Embryonic facial prominence (tissue), 1 donor: ENCODE measurements at regions not wholly inside any gene's neighbourhood (a gene's known extent, or its start where the extent isn't known, plus 50 kb on each side); places are given as distances from the start of the nearest gene placed in this dataset.

Experiments used
- DNase-seq: peaks from one replicate; pipeline ENCODE4 v3.0.0-alpha.2; 2016; ENCODE audit errors: extremely low spot score

GRCh38 chr2:8281950-8282857, 399.7 kb upstream of the ID2 start:
- no peak for DNase-seq

- no peak for DNase-seq
These were observed 399.0 kb upstream of the ID2 start for GRCh38 chr2:8282858-8283252.

- DNase-seq, result no peak
These were observed 396.8 kb upstream of the ID2 start for GRCh38 chr2:8285081-8285480.

DNA sequence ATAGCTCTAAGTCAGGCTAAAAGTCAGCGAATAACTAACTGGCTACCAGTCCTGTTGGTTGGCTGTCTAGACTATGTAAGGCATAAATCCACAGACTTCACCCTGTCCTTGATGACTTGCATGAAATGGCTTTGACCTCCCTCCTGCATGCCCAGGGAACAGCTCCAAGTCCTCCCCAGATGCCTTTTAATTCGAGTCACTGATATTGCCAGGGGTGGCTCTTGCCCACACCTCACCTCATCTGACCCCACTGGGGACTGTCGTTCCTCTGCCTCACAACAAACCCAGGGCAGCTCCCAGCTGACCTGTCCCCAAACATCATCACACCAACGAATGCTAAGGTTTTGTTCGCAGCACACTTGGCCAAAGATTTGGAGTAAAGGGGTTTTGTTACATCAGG, 396.0 kb upstream of the ID2 start:
- no peak for DNase-seq

DNA sequence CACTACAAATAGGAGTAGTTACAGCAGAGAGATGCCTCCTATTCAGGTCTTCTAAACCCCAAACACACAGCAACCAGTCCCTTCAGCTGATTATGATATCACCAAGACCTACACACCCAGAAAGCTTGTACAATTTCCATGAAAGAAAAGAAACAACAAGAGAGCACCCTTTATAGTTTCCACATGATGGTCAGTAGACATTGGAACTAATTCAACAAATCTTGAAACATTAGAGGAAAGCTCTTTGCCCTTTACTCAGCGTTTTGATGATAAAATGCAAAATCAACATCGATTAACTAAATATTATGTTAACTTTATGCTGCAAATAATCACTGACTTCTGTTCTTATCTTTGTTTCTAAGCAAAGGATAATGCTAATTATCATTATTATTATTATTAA, 393.6 kb upstream of the ID2 start:
- DNase-seq, result no peak

DNA sequence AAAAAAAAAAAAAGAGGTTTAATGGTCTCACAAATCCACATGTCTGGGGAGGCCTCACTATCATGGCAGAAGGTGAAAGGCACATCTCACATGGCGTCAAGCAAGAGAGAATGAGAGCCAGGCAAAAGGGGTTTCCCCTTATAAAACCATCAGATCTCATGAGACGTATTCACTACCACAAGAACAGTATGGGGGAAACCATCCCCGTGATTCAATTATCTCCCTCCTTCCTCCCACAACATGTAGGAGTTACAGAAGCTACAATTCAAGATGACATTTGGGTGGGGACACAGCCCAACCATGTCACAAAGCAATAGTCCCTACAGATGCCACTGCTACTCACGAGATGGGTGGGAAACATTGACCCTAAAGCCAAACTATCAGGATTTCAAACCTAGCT, 392.7 kb upstream of the ID2 start:
- DNase-seq, result no peak

DNA sequence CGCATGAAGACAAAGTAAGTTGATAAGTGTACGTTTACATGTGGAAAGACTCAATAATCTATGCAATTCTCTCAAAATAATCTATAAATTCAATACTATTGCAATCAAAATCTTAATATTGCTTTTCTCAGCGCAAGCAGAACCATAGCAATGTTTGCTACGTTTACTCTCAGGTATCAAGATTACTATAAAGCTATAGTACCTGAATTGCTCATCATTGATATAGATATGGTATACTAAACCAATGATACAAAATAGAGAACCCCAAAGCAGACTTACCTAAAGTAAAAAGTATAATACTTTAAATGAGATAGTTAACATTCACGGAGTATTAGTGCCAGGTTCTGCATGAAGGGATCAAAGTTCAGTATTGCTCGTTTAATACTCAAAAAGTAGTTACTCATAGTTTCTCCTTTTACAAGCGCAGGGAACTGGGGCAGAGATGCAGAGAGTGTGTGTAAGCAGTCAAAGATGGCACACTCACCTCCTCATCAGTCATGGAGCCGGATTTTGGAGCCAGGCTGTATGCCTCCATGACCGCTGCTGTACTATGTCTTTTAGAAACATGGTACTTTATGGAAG, 391.0 kb upstream of the ID2 start:
- no peak for DNase-seq

- no peak for DNase-seq
These were observed 385.6 kb upstream of the ID2 start for GRCh38 chr2:8296306-8296705.

DNA sequence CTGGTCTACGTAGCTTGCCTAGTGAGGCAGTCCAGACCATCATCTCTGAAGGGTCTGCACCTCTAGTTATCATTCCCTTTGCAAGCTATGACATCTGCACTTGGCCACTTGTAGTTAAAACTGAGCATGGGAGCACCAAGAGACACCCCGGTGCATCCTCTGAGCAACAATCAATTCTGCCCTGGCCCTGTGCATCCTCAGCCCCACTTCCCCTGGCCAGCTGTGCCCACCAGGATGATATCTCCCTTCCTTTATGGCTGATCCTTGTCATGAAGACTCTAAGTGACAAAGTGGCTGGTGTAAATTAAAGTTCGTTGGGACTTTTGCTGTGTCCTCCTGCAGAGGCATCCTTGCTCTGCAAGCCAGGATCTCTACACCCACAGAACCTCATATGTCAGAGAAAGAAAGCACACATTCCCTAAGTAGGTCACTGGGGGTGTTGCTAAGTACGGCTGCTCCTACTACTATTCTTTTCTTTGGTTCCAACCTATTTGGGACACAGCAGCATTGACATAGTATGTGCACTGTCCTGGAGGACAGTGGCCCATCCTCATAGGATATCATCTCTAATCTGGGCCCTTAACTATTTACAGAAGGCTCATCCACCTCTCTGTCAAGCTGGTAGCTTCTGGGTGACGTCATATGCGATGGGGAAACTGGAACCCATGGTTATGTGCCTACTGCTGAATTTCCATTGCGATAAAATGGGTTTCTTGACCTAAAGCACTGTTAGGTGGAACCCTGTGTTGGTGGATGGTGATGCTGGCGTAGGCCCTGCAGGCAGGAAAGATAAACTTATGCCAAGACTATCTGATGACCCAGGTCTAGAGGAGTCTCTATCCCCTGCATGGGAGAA, 384.3 kb upstream of the ID2 start:
- DNase-seq, result no peak

DNA sequence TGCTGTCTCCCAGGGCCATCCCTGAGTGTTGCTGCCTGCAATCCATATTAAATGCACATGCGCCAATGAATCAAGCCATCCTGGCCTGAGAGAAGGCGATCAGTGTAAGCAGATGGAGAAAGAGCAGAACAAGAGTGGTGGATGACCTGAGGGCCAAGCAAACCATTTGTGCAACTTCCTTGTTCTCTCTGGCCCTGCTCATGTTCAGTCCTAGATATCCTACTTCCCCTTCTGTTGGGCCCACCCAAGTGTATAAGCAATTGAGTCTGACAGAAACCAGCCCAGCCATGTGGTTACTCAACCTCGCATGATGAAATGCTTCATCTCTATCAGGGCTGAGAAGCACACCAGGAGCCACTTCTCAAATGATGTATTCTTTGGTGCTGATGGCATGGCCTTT, 383.1 kb upstream of the ID2 start:
- DNase-seq, result no peak

DNA sequence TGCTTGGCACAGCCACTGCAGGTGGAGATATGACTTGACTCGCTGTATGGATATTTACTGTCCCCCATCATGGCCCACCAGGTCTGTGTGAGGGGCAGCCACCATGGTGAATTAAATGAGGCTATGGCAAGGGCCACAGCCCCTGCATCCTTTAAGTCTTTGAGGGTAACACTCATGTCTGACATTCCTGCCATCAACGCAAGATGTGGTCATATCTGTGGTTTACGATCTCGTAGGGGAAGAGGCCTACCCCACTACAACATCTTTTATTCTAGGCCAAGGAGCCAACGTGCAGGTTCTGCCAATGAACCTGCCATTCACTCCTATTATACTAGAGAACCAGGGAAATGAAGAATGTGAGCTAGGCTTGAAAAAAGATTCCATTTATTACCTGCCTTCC, 381.6 kb upstream of the ID2 start:
- DNase-seq, result no peak

DNA sequence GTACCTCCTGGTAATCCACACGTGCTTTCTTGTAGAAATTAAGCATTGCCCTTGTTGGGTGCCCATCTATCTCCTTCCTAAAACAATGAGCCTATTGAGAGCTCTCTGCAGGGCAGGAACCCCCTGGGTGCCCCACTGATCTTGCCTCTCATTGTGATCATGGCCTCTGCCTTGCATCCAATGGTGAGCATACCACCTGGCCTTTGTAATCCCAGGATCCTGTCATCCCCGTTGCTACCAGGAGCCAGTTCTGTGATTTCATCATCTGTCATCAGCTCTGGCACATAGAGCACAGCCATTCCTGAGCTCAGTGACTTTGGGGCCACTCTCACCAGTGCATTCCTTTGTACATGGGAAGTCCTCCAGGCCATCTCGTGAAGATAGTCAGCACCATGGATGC, 381.0 kb upstream of the ID2 start:
- no peak for DNase-seq

GRCh38 chr2:8303322-8303832, 378.5 kb upstream of the ID2 start:
- DNase-seq, result no peak

DNA sequence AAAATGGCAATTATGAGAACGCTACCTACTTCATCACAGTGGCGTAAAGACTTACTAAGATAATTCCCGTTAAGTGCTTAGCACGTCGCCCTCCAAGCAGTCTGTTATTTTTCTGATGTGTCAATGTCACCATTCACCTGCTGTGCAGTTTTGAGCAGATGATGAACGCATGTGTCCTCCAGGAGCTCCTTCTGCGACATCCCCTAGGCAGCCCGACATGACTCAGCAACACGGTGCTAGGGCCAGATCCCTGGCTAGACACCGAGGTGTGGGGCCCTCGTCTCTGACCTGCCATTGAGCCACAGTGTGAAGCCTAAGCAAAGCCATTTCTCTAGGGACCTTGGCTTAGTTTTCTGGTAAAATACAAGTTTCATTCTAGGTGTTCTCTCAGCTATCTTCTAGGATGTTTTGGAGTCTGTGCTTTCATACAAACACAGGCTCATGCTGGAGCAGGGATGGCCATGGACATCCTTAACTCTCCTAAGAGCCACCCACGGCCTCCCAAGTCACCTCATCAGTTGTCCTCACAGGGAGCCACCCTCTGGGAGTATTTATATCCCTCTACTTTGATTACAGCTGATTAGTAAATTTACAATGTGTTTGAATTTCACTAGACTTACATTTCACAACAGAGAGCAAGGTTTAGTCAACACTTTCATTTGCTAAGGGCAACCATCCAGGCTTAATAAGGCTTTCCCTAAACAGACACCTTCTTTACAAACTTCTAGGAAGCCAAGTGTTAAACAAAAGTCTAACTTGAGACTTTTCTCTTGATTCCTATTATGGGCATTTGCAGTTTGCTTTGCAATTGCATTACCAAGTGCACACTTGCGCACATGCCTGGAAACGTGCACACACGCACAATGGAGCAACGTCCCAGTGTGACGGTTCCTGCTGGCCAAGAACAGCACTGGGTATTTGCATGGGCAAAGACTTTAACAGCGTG, 376.8 kb upstream of the ID2 start:
- DNase-seq, result no peak

DNA sequence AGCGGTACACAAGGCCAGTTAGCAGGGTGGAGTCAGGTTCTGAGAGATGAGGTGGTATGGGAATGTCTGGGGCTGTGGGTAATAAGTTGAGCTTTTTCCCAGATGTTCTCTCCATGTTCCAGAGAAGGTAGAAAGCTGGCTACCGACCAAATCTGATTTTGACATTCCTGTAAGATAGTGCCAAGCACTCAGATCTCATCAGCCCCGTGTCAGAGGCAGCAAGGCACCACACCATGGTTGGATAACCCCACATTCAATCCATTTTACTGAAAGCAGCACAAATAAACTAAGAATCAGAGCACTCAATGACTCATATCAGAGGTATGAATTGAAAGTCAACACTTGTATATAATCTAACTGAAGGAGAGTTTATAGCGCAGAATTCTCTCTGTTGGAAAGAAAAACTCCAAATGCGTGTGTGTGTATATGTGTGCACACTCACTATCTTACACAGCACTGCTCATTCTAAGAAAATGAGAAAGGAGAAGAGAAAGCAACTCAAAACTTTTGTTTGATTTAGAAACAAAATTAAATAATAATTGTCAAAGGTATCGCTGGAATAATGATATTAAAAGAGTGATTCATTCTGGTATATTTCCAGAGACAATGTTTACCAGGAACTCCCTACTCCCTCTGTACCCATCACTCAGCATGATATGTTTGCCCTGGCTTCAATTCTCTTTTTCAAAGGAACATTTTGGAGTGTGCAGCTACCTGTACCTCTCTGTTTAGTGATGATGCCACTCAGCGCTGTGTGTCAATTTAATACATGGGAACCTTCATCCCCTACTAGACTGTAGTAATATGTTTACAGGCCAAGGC, 375.1 kb upstream of the ID2 start:
- DNase-seq, result no peak

GRCh38 chr2:8307606-8308180, 374.2 kb upstream of the ID2 start:
- no peak for DNase-seq

DNA sequence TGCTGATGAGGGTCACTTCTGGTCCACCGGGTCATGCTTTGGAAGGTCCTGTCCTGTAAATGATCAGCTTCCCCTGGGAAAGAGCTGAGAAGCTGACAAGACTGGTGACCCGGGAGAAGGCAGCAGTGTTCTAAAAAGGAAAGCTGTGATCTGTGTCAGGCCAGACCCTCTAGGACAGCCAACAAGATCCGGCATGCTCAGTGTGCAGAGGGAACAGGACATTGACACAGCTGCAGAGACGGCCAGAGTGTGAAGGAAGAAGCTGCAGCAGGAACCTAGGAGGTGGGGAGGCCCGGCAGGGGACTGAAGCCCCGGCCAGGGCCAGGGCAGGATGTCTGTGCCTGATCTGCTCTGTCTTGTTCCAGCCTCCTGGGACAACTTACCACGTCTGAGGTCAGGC, 372.7 kb upstream of the ID2 start:
- DNase-seq, result no peak

- DNase-seq, result no peak
These were observed 371.1 kb upstream of the ID2 start for GRCh38 chr2:8310557-8311455.

- DNase-seq, result no peak
These were observed 369.6 kb upstream of the ID2 start for GRCh38 chr2:8312221-8312620.
